ENCODE measurements at regions not wholly inside any gene's neighbourhood (a gene's known extent, or its start where the extent isn't known, plus 50 kb on each side); places are given as distances from the start of the nearest gene placed in this dataset.

- Mint-ChIP-seq H3K27ac (ENCODE audit: unreplicated experiment) (no peak overlapping the region), H3K4me3 (no peak overlapping the region), H3K27me3 (ENCODE audit: low read depth) (no peaks in the 10 kb centered on the region), H3K36me3 (ENCODE audit: low read depth) (peaks cover 18% of the 10 kb centered on the region), H3K9me3 (peaks cover 14% of the 10 kb centered on the region), H3K4me1 (peaks cover 17% of the 10 kb centered on the region)
- TF ChIP-seq, protein P1, sequence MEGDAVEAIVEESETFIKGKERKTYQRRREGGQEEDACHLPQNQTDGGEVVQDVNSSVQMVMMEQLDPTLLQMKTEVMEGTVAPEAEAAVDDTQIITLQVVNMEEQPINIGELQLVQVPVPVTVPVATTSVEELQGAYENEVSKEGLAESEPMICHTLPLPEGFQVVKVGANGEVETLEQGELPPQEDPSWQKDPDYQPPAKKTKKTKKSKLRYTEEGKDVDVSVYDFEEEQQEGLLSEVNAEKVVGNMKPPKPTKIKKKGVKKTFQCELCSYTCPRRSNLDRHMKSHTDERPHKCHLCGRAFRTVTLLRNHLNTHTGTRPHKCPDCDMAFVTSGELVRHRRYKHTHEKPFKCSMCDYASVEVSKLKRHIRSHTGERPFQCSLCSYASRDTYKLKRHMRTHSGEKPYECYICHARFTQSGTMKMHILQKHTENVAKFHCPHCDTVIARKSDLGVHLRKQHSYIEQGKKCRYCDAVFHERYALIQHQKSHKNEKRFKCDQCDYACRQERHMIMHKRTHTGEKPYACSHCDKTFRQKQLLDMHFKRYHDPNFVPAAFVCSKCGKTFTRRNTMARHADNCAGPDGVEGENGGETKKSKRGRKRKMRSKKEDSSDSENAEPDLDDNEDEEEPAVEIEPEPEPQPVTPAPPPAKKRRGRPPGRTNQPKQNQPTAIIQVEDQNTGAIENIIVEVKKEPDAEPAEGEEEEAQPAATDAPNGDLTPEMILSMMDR (conservative IDR thresholded peaks at IDR 0.05) = no peak
- DNase-seq (ENCODE audit: low read depth, low spot score) = no peak
Measured at GRCh38 chr10:131775833-131776232, 125.0 kb upstream of the PPP2R2D start.

GRCh38 chr10:131776496-131776895 lies 124.3 kb upstream of the PPP2R2D start:
- peaks cover 17% of the 10 kb centered on the region for H3K4me1 Mint-ChIP-seq
- H3K27me3 Mint-ChIP-seq (ENCODE audit: low read depth) = no peaks in the 10 kb centered on the region
- no peak overlapping the region for H3K27ac Mint-ChIP-seq (ENCODE audit: unreplicated experiment)
- TF ChIP-seq, protein P1 (conservative IDR thresholded peaks at IDR 0.05) = no peak
- peaks cover 14% of the 10 kb centered on the region for H3K9me3 Mint-ChIP-seq
- DNase-seq (ENCODE audit: low read depth, low spot score) = no peak
- no peak overlapping the region for H3K4me3 Mint-ChIP-seq
- H3K36me3 Mint-ChIP-seq (ENCODE audit: low read depth) = peaks cover 18% of the 10 kb centered on the region

DNA sequence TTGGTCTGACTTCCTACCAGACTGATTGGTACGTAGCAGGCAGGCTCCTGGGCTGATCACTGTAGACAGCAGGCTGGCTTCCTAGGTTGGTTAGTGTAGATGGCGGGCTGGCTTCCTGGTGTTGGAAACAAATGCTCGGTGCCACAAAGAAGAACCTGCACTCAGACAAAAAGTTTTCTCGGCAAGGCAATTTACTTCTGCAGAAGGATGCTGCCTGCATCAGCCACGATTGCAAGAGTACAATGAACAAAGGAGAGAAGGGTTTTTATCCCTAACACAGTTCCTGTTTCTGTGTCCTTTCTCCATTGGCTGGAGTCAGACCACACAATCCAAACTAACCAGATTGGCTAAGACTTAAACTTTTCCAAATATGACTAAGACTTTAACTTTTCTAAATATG lies 123.6 kb upstream of the PPP2R2D start:
- Mint-ChIP-seq H3K4me3 (no peak overlapping the region), H3K27me3 (ENCODE audit: low read depth) (no peaks in the 10 kb centered on the region), H3K4me1 (peaks cover 17% of the 10 kb centered on the region), H3K9me3 (peaks cover 14% of the 10 kb centered on the region), H3K27ac (ENCODE audit: unreplicated experiment) (no peak overlapping the region), H3K36me3 (ENCODE audit: low read depth) (peaks cover 18% of the 10 kb centered on the region)
- TF ChIP-seq, protein P1 (conservative IDR thresholded peaks at IDR 0.05) = no peak
- DNase-seq (ENCODE audit: low read depth, low spot score) = no peak

- DNase-seq (ENCODE audit: low read depth, low spot score) = no peak
- H3K27ac Mint-ChIP-seq (ENCODE audit: unreplicated experiment) = no peak overlapping the region
- H3K4me1 Mint-ChIP-seq = peaks cover 14% of the 10 kb centered on the region
- H3K36me3 Mint-ChIP-seq (ENCODE audit: low read depth) = peaks cover 18% of the 10 kb centered on the region
- TF ChIP-seq, protein P1 (conservative IDR thresholded peaks at IDR 0.05) = no peak
- peaks cover 14% of the 10 kb centered on the region for H3K9me3 Mint-ChIP-seq
- H3K4me3 Mint-ChIP-seq = no peak overlapping the region
- H3K27me3 Mint-ChIP-seq (ENCODE audit: low read depth) = no peaks in the 10 kb centered on the region
Measured at GRCh38 chr10:131777921-131778320, 122.9 kb upstream of the PPP2R2D start.

- TF ChIP-seq, protein P1 (conservative IDR thresholded peaks at IDR 0.05) = no peak
- Mint-ChIP-seq H3K9me3 (peaks cover 14% of the 10 kb centered on the region), H3K27ac (ENCODE audit: unreplicated experiment) (no peak overlapping the region), H3K36me3 (ENCODE audit: low read depth) (peaks cover 18% of the 10 kb centered on the region), H3K4me1 (peaks cover 12% of the 10 kb centered on the region), H3K4me3 (no peak overlapping the region), H3K27me3 (ENCODE audit: low read depth) (no peaks in the 10 kb centered on the region)
- no peak for DNase-seq (ENCODE audit: low read depth, low spot score)
Measured at GRCh38 chr10:131778385-131778784, 122.4 kb upstream of the PPP2R2D start.

- peaks cover 12% of the 10 kb centered on the region for H3K4me1 Mint-ChIP-seq
- TF ChIP-seq, protein P1 (conservative IDR thresholded peaks at IDR 0.05) = no peak
- no peak for DNase-seq (ENCODE audit: low read depth, low spot score)
- no peak overlapping the region for H3K27ac Mint-ChIP-seq (ENCODE audit: unreplicated experiment)
- no peak overlapping the region for H3K4me3 Mint-ChIP-seq
- H3K36me3 Mint-ChIP-seq (ENCODE audit: low read depth) = peaks cover 18% of the 10 kb centered on the region
- peaks cover 14% of the 10 kb centered on the region for H3K9me3 Mint-ChIP-seq
- H3K27me3 Mint-ChIP-seq (ENCODE audit: low read depth) = no peaks in the 10 kb centered on the region
Measured at GRCh38 chr10:131778842-131779241, 122.0 kb upstream of the PPP2R2D start.

Data from neural crest cell (in vitro differentiated cells).